RWPE2 (cell line): ENCODE measurements at regions not wholly inside any gene's neighbourhood (a gene's known extent, or its start where the extent isn't known, plus 50 kb on each side); places are given as distances from the start of the nearest gene placed in this dataset.

Experiments used
- ATAC-seq: fragments of 200-7000 bp; cut with Tn5 transposase; 3 replicates; pipeline ENCODE4 v1.9.1; 2021; ENCODE audit warnings: low read depth
- DNase-seq: peaks from one replicate; pipeline ENCODE4 v3.0.0-alpha.2; 2020; ENCODE audit warnings: low spot score
- H3K27ac ChIP-seq: fragments of 450-650 bp; 2 replicates; pipeline ENCODE4 v1.5.1; 2017; ENCODE audit warnings: mild to moderate bottlenecking; ENCODE audit not compliant: poor library complexity, severe bottlenecking
- H3K27me3 ChIP-seq: fragments of 250-450 bp; sonication (Bioruptor Pico); 2 replicates; pipeline ENCODE4 v1.5.1; 2021; ENCODE audit warnings: mild to moderate bottlenecking, moderate library complexity; ENCODE audit not compliant: insufficient read depth, poor library complexity, severe bottlenecking
- H3K36me3 ChIP-seq: fragments of 250-450 bp; sonication (Bioruptor Pico); 2 replicates; pipeline ENCODE4 v1.5.1; 2020; ENCODE audit warnings: low read depth, mild to moderate bottlenecking, moderate library complexity
- H3K4me1 ChIP-seq: fragments of 250-450 bp; sonication (Bioruptor Pico); 2 replicates; pipeline ENCODE4 v1.5.1; 2021; ENCODE audit warnings: mild to moderate bottlenecking, moderate library complexity; ENCODE audit not compliant: insufficient read depth, poor library complexity, severe bottlenecking
- H3K4me3 ChIP-seq: fragments of 250-450 bp; sonication (Bioruptor Pico); 2 replicates; pipeline ENCODE4 v1.5.1; 2021; ENCODE audit warnings: mild to moderate bottlenecking, moderate library complexity; ENCODE audit not compliant: severe bottlenecking
- H3K9me3 ChIP-seq: fragments of 250-450 bp; sonication (Bioruptor Pico); 2 replicates; pipeline ENCODE4 v1.5.1; 2021; ENCODE audit warnings: mild to moderate bottlenecking, moderate library complexity; ENCODE audit not compliant: severe bottlenecking
- TF ChIP-seq, protein P1 (sequence below): fragments of 450-650 bp; IDR thresholded peaks from one replicate; pipeline ENCODE4 v1.5.1; 2017; ENCODE audit warnings: mild to moderate bottlenecking, moderate library complexity; ENCODE audit not compliant: poor library complexity, severe bottlenecking

DNA sequence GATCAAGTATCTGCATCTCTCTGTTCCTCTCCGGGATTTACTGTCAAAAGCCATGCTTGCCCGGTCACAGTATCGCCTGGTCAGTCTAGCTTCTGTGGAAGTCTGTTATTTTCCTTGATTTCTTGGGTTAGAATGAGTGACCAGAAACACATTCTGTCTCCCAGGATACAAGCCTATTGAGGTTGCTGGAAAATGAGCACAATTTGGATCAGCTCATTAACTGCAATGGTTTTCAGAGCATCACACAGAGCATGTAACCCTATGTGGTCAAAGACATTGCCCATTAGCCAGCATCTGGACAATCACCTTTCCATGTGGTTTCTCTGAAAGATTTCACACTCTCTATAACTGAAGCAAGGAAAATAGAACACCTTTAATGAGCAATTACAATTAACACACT lies 124.2 kb upstream of the FAM98A start:
- Histone ChIP-seq H3K4me3 (no peak overlapping the region), H3K27ac (no peak overlapping the region), H3K9me3 (no peaks in the 10 kb centered on the region), H3K4me1 (no peaks in the 10 kb centered on the region), H3K27me3 (no peaks in the 10 kb centered on the region), H3K36me3 (no peaks in the 10 kb centered on the region)
- TF ChIP-seq, protein P1, sequence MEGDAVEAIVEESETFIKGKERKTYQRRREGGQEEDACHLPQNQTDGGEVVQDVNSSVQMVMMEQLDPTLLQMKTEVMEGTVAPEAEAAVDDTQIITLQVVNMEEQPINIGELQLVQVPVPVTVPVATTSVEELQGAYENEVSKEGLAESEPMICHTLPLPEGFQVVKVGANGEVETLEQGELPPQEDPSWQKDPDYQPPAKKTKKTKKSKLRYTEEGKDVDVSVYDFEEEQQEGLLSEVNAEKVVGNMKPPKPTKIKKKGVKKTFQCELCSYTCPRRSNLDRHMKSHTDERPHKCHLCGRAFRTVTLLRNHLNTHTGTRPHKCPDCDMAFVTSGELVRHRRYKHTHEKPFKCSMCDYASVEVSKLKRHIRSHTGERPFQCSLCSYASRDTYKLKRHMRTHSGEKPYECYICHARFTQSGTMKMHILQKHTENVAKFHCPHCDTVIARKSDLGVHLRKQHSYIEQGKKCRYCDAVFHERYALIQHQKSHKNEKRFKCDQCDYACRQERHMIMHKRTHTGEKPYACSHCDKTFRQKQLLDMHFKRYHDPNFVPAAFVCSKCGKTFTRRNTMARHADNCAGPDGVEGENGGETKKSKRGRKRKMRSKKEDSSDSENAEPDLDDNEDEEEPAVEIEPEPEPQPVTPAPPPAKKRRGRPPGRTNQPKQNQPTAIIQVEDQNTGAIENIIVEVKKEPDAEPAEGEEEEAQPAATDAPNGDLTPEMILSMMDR, result no peak
- ATAC-seq (no peak), DNase-seq (no peak)

DNA sequence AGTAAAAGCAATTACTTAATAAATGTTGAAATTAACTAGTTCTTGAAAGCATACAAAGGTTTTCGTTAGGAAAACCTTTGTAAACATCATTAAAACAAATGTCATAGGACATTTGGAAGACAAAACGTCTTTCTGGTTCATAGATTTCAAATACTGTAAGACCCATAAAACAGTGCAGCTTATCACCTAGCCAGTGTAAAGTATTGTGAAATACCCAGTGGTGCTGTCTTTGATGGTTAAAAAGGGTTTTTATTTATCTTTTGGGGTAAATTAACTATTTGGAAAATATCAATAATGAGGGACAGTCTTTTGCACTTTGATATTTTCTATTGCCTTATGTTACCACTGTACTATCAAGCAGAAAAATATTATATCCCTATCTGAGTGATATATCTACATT lies 120.0 kb upstream of the FAM98A start:
- no peak overlapping the region for H3K27ac ChIP-seq
- TF ChIP-seq, protein P1, result no peak
- DNase-seq (no peak), ATAC-seq (no peak)
- H3K4me3 ChIP-seq, result no peak overlapping the region
- H3K36me3 ChIP-seq, result no peaks in the 10 kb centered on the region
- H3K4me1 ChIP-seq, result no peaks in the 10 kb centered on the region
- no peaks in the 10 kb centered on the region for H3K9me3 ChIP-seq
- peaks cover 3% of the 10 kb centered on the region for H3K27me3 ChIP-seq

DNA sequence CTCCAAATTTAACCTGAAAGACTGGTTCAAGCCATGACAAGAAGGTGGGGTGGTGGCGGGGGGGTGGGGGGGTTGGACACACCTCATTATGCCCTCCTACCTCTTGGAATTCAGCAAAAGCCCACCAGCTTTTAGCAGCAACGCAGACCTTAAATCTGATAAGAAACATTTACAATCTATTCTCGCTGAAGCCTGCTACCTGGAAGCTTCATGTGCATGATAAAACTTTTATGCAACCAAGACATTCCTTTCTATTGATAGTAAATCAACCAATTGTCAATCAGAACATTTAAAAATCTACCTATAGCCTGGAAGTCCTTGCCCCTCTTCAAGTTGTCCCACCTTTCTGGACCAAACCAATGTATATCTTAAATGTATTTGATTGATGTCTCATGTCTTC lies 113.6 kb upstream of the FAM98A start:
- DNase-seq (no peak), ATAC-seq (no peak)
- TF ChIP-seq, protein P1, result no peak
- H3K27me3 ChIP-seq, result peaks cover 3% of the 10 kb centered on the region
- H3K27ac ChIP-seq, result no peak overlapping the region
- H3K9me3 ChIP-seq, result no peaks in the 10 kb centered on the region
- no peaks in the 10 kb centered on the region for H3K4me1 ChIP-seq
- H3K4me3 ChIP-seq, result no peak overlapping the region
- H3K36me3 ChIP-seq, result no peaks in the 10 kb centered on the region

DNA sequence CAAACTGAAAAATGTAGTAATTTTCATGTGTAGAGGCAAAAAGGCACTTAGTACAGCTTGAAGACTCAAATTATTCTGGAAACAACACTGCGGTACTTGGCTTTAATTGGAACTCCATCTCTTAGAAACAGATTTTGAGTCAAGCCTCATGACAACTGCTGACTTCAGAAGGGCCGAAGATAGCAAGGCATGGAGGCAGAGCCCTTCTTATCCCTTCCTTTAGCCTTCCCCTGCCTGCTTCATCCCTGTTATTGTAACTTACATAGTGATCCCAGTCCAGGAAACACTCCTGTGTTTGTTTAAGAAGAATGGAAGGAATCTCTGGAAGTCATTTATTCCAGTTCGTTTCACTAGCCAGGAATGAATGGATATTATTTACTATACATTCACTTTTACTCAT lies 110.9 kb upstream of the FAM98A start:
- Histone ChIP-seq H3K27ac (no peak overlapping the region), H3K4me1 (no peaks in the 10 kb centered on the region), H3K9me3 (no peaks in the 10 kb centered on the region), H3K27me3 (peaks cover 3% of the 10 kb centered on the region), H3K4me3 (no peak overlapping the region), H3K36me3 (no peaks in the 10 kb centered on the region)
- TF ChIP-seq, protein P1, result no peak
- ATAC-seq (no peak), DNase-seq (no peak)

DNA sequence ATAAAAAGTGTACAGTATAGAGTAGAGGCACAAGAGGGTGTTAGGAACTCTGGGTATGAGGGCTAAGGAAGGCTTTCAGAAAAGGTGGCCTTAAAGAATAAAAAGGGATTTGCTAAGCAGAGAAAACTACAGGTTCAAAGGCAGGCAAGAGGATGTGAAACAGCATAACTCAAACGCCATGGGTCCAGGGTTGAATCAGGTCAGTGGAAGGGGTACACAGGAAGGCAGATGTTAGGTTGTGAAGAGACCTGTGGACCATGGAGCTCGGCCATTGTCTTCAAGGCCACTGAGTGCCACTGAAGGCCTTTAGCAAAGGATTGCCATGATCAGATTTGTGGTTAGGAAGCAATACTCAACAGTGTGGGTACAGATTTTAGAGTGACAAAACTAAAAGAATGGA lies 108.2 kb upstream of the FAM98A start:
- TF ChIP-seq, protein P1, result no peak
- Histone ChIP-seq H3K4me1 (no peaks in the 10 kb centered on the region), H3K27me3 (no peaks in the 10 kb centered on the region), H3K4me3 (no peak overlapping the region), H3K27ac (no peak overlapping the region), H3K36me3 (no peaks in the 10 kb centered on the region), H3K9me3 (no peaks in the 10 kb centered on the region)
- ATAC-seq, result no peak
- no peak for DNase-seq
